Forelimb muscle (tissue), 1 donor: ENCODE measurements at regions not wholly inside any gene's neighbourhood (a gene's known extent, or its start where the extent isn't known, plus 50 kb on each side); places are given as distances from the start of the nearest gene placed in this dataset.
A peak's percentile ranks its signal among the peaks of the same experiment; 100 is the strongest.
"Not testable (repeated sequence)": the region's sequence is repeated elsewhere in the genome, so short reads cannot be mapped to it uniquely, and the experiment has no call there.

Experiments used
- DNase-seq: peaks from one replicate; pipeline ENCODE4 v3.0.0-alpha.2; 2013; ENCODE audit warnings: low read depth

- no peak for DNase-seq
Measured at GRCh38 chr11:87463486-87464102, 425.9 kb downstream of the TMEM135 start.

GRCh38 chr11:87462171-87462570 is 424.4 kb downstream of the TMEM135 start:
- DNase-seq = no peak

GRCh38 chr11:87460842-87461637 is 423.3 kb downstream of the TMEM135 start:
- DNase-seq = no peak

- DNase-seq = no peak
Measured at GRCh38 chr11:87460279-87460678, 422.5 kb downstream of the TMEM135 start.

- no peak for DNase-seq
Measured at GRCh38 chr11:87459351-87459750, 421.6 kb downstream of the TMEM135 start.

GRCh38 chr11:87456499-87456898 is 418.8 kb downstream of the TMEM135 start:
- no peak for DNase-seq

- no peak for DNase-seq
Measured at GRCh38 chr11:87455180-87455579, 417.4 kb downstream of the TMEM135 start.

- no peak for DNase-seq
Measured at GRCh38 chr11:87454241-87454640, 416.5 kb downstream of the TMEM135 start.

GRCh38 chr11:87453531-87454089 is 415.9 kb downstream of the TMEM135 start:
- no peak for DNase-seq

GRCh38 chr11:87452025-87452424 is 414.3 kb downstream of the TMEM135 start:
- not testable (repeated sequence) for DNase-seq

GRCh38 chr11:87451395-87451794 is 413.7 kb downstream of the TMEM135 start:
- DNase-seq = no peak

- no peak for DNase-seq
Measured at GRCh38 chr11:87447606-87448005, 409.9 kb downstream of the TMEM135 start.

- DNase-seq = no peak
Measured at GRCh38 chr11:87444993-87445392, 407.3 kb downstream of the TMEM135 start.

GRCh38 chr11:87443707-87444106 is 406.0 kb downstream of the TMEM135 start:
- no peak for DNase-seq

GRCh38 chr11:87440076-87440770 is 402.5 kb downstream of the TMEM135 start:
- DNase-seq = peak; percentile 80

- no peak for DNase-seq
Measured at GRCh38 chr11:87438416-87438815, 400.7 kb downstream of the TMEM135 start.

GRCh38 chr11:87437844-87438223 is 400.1 kb downstream of the TMEM135 start:
- DNase-seq = no peak

GRCh38 chr11:87437133-87437843 is 399.6 kb downstream of the TMEM135 start:
- DNase-seq = no peak

GRCh38 chr11:87432022-87432421 is 394.3 kb downstream of the TMEM135 start:
- DNase-seq = no peak

- no peak for DNase-seq
Measured at GRCh38 chr11:87431392-87431791, 393.7 kb downstream of the TMEM135 start.

GRCh38 chr11:87430821-87431220 is 393.1 kb downstream of the TMEM135 start:
- DNase-seq = no peak

- DNase-seq = no peak
Measured at GRCh38 chr11:87429996-87430395, 392.3 kb downstream of the TMEM135 start.
